CD4-positive, alpha-beta T cell treated with Interleukin-15 for 4 hours (primary cell): ENCODE measurements at regions not wholly inside any gene's neighbourhood (a gene's known extent, or its start where the extent isn't known, plus 50 kb on each side); places are given as distances from the start of the nearest gene placed in this dataset.
"Not testable (repeated sequence)": the region's sequence is repeated elsewhere in the genome, so short reads cannot be mapped to it uniquely, and the experiment has no call there.

ENCODE experiments used
- DNase-seq: peaks from one replicate; pipeline ENCODE4 v3.0.0-alpha.2; 2020; ENCODE audit warnings: low spot score

GRCh38 chr11:115659061-115659963 is 155.1 kb upstream of the CADM1 start:
- DNase-seq, result no peak

- no peak for DNase-seq
Measured at GRCh38 chr11:115657586-115657985, 153.4 kb upstream of the CADM1 start.

GRCh38 chr11:115656669-115657068 is 152.5 kb upstream of the CADM1 start:
- no peak for DNase-seq

GRCh38 chr11:115656041-115656440 is 151.8 kb upstream of the CADM1 start:
- DNase-seq, result no peak

- no peak for DNase-seq
Measured at GRCh38 chr11:115654792-115655191, 150.6 kb upstream of the CADM1 start.

- no peak for DNase-seq
Measured at GRCh38 chr11:115653926-115654325, 149.7 kb upstream of the CADM1 start.

GRCh38 chr11:115653076-115653475 is 148.9 kb upstream of the CADM1 start:
- no peak for DNase-seq

GRCh38 chr11:115652496-115652895 is 148.3 kb upstream of the CADM1 start:
- DNase-seq, result no peak

- DNase-seq, result no peak
Measured at GRCh38 chr11:115652094-115652493, 147.9 kb upstream of the CADM1 start.

- DNase-seq, result no peak
Measured at GRCh38 chr11:115649461-115649860, 145.2 kb upstream of the CADM1 start.

- no peak for DNase-seq
Measured at GRCh38 chr11:115645631-115646317, 141.6 kb upstream of the CADM1 start.

GRCh38 chr11:115644856-115645255 is 140.6 kb upstream of the CADM1 start:
- no peak for DNase-seq

- no peak for DNase-seq
Measured at GRCh38 chr11:115643549-115644270, 139.5 kb upstream of the CADM1 start.

GRCh38 chr11:115642660-115643059 is 138.4 kb upstream of the CADM1 start:
- no peak for DNase-seq

GRCh38 chr11:115637599-115638241 is 133.5 kb upstream of the CADM1 start:
- DNase-seq, result no peak

- DNase-seq, result no peak
Measured at GRCh38 chr11:115636753-115637527, 132.7 kb upstream of the CADM1 start.

- not testable (repeated sequence) for DNase-seq
Measured at GRCh38 chr11:115633977-115634376, 129.8 kb upstream of the CADM1 start.

GRCh38 chr11:115632061-115632460 is 127.8 kb upstream of the CADM1 start:
- no peak for DNase-seq

GRCh38 chr11:115631609-115632008 is 127.4 kb upstream of the CADM1 start:
- DNase-seq, result no peak

GRCh38 chr11:115630214-115630613 is 126.0 kb upstream of the CADM1 start:
- DNase-seq, result no peak

GRCh38 chr11:115629456-115630015 is 125.3 kb upstream of the CADM1 start:
- DNase-seq, result no peak
